Ammon's horn (tissue), 1 donor: ENCODE measurements at regions not wholly inside any gene's neighbourhood (a gene's known extent, or its start where the extent isn't known, plus 50 kb on each side); places are given as distances from the start of the nearest gene placed in this dataset.
A peak's percentile ranks its signal among the peaks of the same experiment; 100 is the strongest.

Experiments used
- DNase-seq: peaks from one replicate; pipeline ENCODE4 v3.0.0-alpha.2; 2016; ENCODE audit warnings: low spot score

GRCh38 chr1:36743286-36744005, 260.7 kb upstream of the CSF3R start:
- DNase-seq = no peak

GRCh38 chr1:36741066-36741465, 258.4 kb upstream of the CSF3R start:
- no peak for DNase-seq

GRCh38 chr1:36740446-36740845, 257.7 kb upstream of the CSF3R start:
- DNase-seq = no peak

- no peak for DNase-seq
Measured at GRCh38 chr1:36739703-36740289, 257.1 kb upstream of the CSF3R start.

GRCh38 chr1:36738245-36738644, 255.5 kb upstream of the CSF3R start:
- DNase-seq = no peak

- peak; percentile 6 for DNase-seq
Measured at GRCh38 chr1:36737767-36738166, 255.1 kb upstream of the CSF3R start.

GRCh38 chr1:36737038-36737555, 254.4 kb upstream of the CSF3R start:
- DNase-seq = no peak

- no peak for DNase-seq
Measured at GRCh38 chr1:36735939-36736730, 253.4 kb upstream of the CSF3R start.

GRCh38 chr1:36735436-36735835, 252.7 kb upstream of the CSF3R start:
- DNase-seq = no peak

GRCh38 chr1:36734356-36734755, 251.6 kb upstream of the CSF3R start:
- DNase-seq = no peak

GRCh38 chr1:36733748-36734147, 251.0 kb upstream of the CSF3R start:
- DNase-seq = no peak

- DNase-seq = no peak
Measured at GRCh38 chr1:36732015-36732356, 249.3 kb upstream of the CSF3R start.

- DNase-seq = no peak
Measured at GRCh38 chr1:36731226-36732014, 248.7 kb upstream of the CSF3R start.

- no peak for DNase-seq
Measured at GRCh38 chr1:36730599-36730998, 247.9 kb upstream of the CSF3R start.

- DNase-seq = no peak
Measured at GRCh38 chr1:36729716-36730510, 247.2 kb upstream of the CSF3R start.

GRCh38 chr1:36729289-36729688, 246.6 kb upstream of the CSF3R start:
- DNase-seq = no peak

- DNase-seq = no peak
Measured at GRCh38 chr1:36728846-36729245, 246.1 kb upstream of the CSF3R start.

- no peak for DNase-seq
Measured at GRCh38 chr1:36728051-36728450, 245.3 kb upstream of the CSF3R start.

- no peak for DNase-seq
Measured at GRCh38 chr1:36725151-36725550, 242.4 kb upstream of the CSF3R start.

- no peak for DNase-seq
Measured at GRCh38 chr1:36723813-36724212, 241.1 kb upstream of the CSF3R start.

GRCh38 chr1:36722871-36723270, 240.2 kb upstream of the CSF3R start:
- DNase-seq = no peak
